ENCODE measurements at regions not wholly inside any gene's neighbourhood (a gene's known extent, or its start where the extent isn't known, plus 50 kb on each side); places are given as distances from the start of the nearest gene placed in this dataset.
"Not testable (repeated sequence)": the region's sequence is repeated elsewhere in the genome, so short reads cannot be mapped to it uniquely, and the experiment has no call there.

- TF ChIP-seq CTCF (IDR thresholded peaks at IDR 0.05) (no peak), ZFX (IDR thresholded peaks at IDR 0.05; ENCODE audit: borderline replicate concordance) (no peak)
- H3K27ac ChIP-seq = no peak overlapping the region
Observed at GRCh38 chr9:115838417-115838816, 315.2 kb upstream of the PAPPA start.

- H3K27ac ChIP-seq = not testable (repeated sequence)
Observed at GRCh38 chr9:115844433-115844832, 309.2 kb upstream of the PAPPA start.

GRCh38 chr9:115845648-115846312 lies 307.8 kb upstream of the PAPPA start:
- TF ChIP-seq ZFX (IDR thresholded peaks at IDR 0.05; ENCODE audit: borderline replicate concordance) (no peak), CTCF (IDR thresholded peaks at IDR 0.05) (no peak)
- H3K27ac ChIP-seq = no peak overlapping the region

GRCh38 chr9:115847216-115847615 lies 306.4 kb upstream of the PAPPA start:
- TF ChIP-seq CTCF (IDR thresholded peaks at IDR 0.05) = no peak
- no peak for TF ChIP-seq ZFX (IDR thresholded peaks at IDR 0.05; ENCODE audit: borderline replicate concordance)
- no peak overlapping the region for H3K27ac ChIP-seq

GRCh38 chr9:115849679-115850412 lies 303.7 kb upstream of the PAPPA start:
- H3K27ac ChIP-seq = no peak overlapping the region

GRCh38 chr9:115850548-115851304 lies 302.9 kb upstream of the PAPPA start:
- no peak for TF ChIP-seq ZFX (IDR thresholded peaks at IDR 0.05; ENCODE audit: borderline replicate concordance)
- no peak for TF ChIP-seq CTCF (IDR thresholded peaks at IDR 0.05)
- no peak overlapping the region for H3K27ac ChIP-seq

More at GRCh38 chr9:115849679-115850412, 303.7 kb upstream of the PAPPA start:
- TF ChIP-seq CTCF (IDR thresholded peaks at IDR 0.05) (no peak), ZFX (IDR thresholded peaks at IDR 0.05; ENCODE audit: borderline replicate concordance) (no peak)

GRCh38 chr9:115855458-115856133 lies 298.0 kb upstream of the PAPPA start:
- TF ChIP-seq CTCF (IDR thresholded peaks at IDR 0.05) (no peak), ZFX (IDR thresholded peaks at IDR 0.05; ENCODE audit: borderline replicate concordance) (no peak)
- no peak overlapping the region for H3K27ac ChIP-seq

- H3K27ac ChIP-seq = not testable (repeated sequence)
Observed at GRCh38 chr9:115858421-115858820, 295.2 kb upstream of the PAPPA start.

Data from 22Rv1 (cell line).